GM10248 (cell line): ENCODE measurements at regions not wholly inside any gene's neighbourhood (a gene's known extent, or its start where the extent isn't known, plus 50 kb on each side); places are given as distances from the start of the nearest gene placed in this dataset.
"Not testable (repeated sequence)": the region's sequence is repeated elsewhere in the genome, so short reads cannot be mapped to it uniquely, and the experiment has no call there.

Experiments used
- CTCF ChIA-PET: fragments of 300-600 bp; sonication (Branson Sonifier 250); formaldehyde crosslinking; extraction: SDS; loops from one replicate; lab custom pipeline; 2021; ENCODE audit warnings: antibody characterized with exemption; lab: Yijun Ruan, JAX
- POLR2A ChIA-PET: fragments of 350-650 bp; sonication (Branson Sonifier 250); formaldehyde crosslinking; extraction: SDS; loops from one replicate; lab custom pipeline; 2020; ENCODE audit warnings: antibody characterized with exemption; lab: Yijun Ruan, JAX
- DNase-seq: peaks from one replicate; pipeline ENCODE4 v3.0.0; 2012; ENCODE audit errors: extremely low spot score
- CTCF ChIP-seq: IDR thresholded peaks from 2 replicates; pipeline ENCODE4 v1.5.1; 2012; ENCODE audit warnings: mild to moderate bottlenecking, low read depth; ENCODE audit errors: extremely low read depth, missing control alignments, control extremely low read depth

- ChIA-PET CTCF (no interaction called here), POLR2A (no interaction called here)
- DNase-seq, result no peak
- TF ChIP-seq CTCF, result no peak
Measured at GRCh38 chr20:26163890-26164289, 467.2 kb upstream of the ZNF337 start.

GRCh38 chr20:26163151-26163550, 466.5 kb upstream of the ZNF337 start:
- POLR2A ChIA-PET, DNase-seq, CTCF ChIA-PET: not testable (repeated sequence)

GRCh38 chr20:26161741-26162140, 465.1 kb upstream of the ZNF337 start:
- DNase-seq, POLR2A ChIA-PET, CTCF ChIA-PET: not testable (repeated sequence)

- DNase-seq, CTCF ChIA-PET, POLR2A ChIA-PET: not testable (repeated sequence)
Measured at GRCh38 chr20:26160916-26161315, 464.3 kb upstream of the ZNF337 start.

GRCh38 chr20:26154224-26154623, 457.6 kb upstream of the ZNF337 start:
- CTCF ChIA-PET, result interaction anchor here (1.4 kb wide), 1 partner anchor 29 kb away, joined by 3 read pairs; no protein-coding TSS in a partner anchor

GRCh38 chr20:26135325-26136110, 438.9 kb upstream of the ZNF337 start:
- ChIA-PET POLR2A (no interaction called here), CTCF (no interaction called here)
- no peak for DNase-seq
- TF ChIP-seq CTCF, result no peak

More at GRCh38 chr20:26154224-26154623, 457.6 kb upstream of the ZNF337 start:
- POLR2A ChIA-PET, result no interaction called here
- DNase-seq, result no peak
- no peak for TF ChIP-seq CTCF

GRCh38 chr20:26134606-26135005, 438.0 kb upstream of the ZNF337 start:
- ChIA-PET CTCF (no interaction called here), POLR2A (no interaction called here)
- no peak for TF ChIP-seq CTCF
- no peak for DNase-seq

GRCh38 chr20:26133794-26134193, 437.1 kb upstream of the ZNF337 start:
- CTCF ChIA-PET, DNase-seq, POLR2A ChIA-PET: not testable (repeated sequence)

GRCh38 chr20:26120920-26121319, 424.3 kb upstream of the ZNF337 start:
- DNase-seq, CTCF ChIA-PET, POLR2A ChIA-PET: not testable (repeated sequence)

GRCh38 chr20:26094498-26094897, 397.8 kb upstream of the ZNF337 start:
- CTCF ChIA-PET, DNase-seq, POLR2A ChIA-PET: not testable (repeated sequence)

GRCh38 chr20:26091921-26092320, 395.3 kb upstream of the ZNF337 start:
- POLR2A ChIA-PET, CTCF ChIA-PET, DNase-seq: not testable (repeated sequence)

GRCh38 chr20:26086195-26086594, 389.5 kb upstream of the ZNF337 start:
- CTCF ChIA-PET, POLR2A ChIA-PET, DNase-seq: not testable (repeated sequence)

GRCh38 chr20:26073972-26074371, 377.3 kb upstream of the ZNF337 start:
- CTCF ChIA-PET, POLR2A ChIA-PET, DNase-seq: not testable (repeated sequence)

GRCh38 chr20:26059324-26059723, 362.7 kb upstream of the ZNF337 start:
- POLR2A ChIA-PET, CTCF ChIA-PET, DNase-seq: not testable (repeated sequence)
